ENCODE measurements at regions not wholly inside any gene's neighbourhood (a gene's known extent, or its start where the extent isn't known, plus 50 kb on each side); places are given as distances from the start of the nearest gene placed in this dataset.

GRCh38 chr14:54090274-54090673, 133.6 kb upstream of the BMP4 start:
- no peak for DNase-seq (ENCODE audit: low spot score)

GRCh38 chr14:54094765-54095164, 138.1 kb upstream of the BMP4 start:
- DNase-seq (ENCODE audit: low spot score) = peak; percentile 17

GRCh38 chr14:54098536-54098935, 141.9 kb upstream of the BMP4 start:
- DNase-seq (ENCODE audit: low spot score) = no peak

GRCh38 chr14:54102051-54102456, 145.4 kb upstream of the BMP4 start:
- no peak for DNase-seq (ENCODE audit: low spot score)

DNA sequence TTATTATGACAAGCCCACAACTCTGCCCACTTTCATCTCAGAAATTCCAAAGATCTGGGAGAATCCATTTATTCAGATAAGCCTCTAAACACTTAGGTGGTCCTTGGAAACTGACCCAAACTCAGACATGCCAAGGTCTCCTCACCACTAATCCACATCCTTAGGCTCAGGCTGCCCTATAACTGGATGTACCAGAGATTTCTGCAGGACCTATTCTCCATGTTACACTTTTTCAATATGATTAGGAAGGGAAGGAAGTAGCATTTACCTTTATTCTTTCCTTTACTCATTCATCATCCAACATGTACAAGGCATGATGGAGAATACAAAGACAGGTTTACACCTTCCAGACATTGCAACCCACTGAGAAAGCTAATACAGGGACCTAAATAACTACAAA, 145.9 kb upstream of the BMP4 start:
- DNase-seq (ENCODE audit: low spot score) = no peak

DNA sequence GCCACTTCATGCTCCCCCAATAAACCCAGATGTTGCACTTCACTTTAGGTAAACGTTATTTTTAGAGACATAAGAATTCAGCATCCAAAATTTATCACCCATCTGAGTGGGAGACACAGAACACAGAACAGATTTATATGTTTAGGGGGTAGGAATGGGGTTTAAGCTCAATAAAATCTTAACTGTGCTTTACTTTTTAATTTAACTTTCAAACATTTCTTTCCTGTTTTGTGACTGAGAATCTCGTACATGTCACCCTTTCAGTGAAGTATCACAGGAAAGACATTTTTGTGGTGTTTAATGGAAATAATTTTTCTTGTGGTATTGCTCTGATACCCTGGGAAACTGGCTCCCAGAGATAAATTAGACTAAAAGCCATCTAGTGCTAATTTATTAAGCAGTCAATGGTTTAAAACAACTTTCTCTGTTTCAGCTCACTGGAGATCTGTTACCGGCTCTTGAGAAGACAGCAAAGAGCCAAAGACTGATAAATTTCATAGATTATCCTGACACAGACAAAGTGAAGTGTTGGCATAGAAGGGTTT, 148.0 kb upstream of the BMP4 start:
- DNase-seq (ENCODE audit: low spot score) = no peak

- no peak for DNase-seq (ENCODE audit: low spot score)
Observed at GRCh38 chr14:54105406-54105805, 148.8 kb upstream of the BMP4 start.

DNA sequence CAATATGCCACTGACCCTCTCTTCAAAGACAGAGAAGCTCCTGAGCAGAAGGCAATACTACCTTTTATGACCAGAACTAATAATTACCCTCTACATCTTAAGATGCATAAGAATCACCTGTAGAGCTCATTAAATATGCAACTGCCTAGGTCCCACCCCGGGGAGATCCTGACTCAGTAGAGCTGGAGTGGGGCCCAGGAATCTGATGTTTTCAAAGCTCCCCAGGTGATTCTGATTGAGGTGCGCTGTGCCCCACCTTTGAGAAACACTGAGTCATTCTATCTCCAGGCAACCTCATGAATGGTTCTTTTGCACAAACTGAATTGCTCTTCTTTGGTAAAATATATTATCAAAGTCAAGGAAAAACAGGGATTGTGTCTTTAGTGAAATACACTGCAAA, 149.3 kb upstream of the BMP4 start:
- DNase-seq (ENCODE audit: low spot score) = no peak

DNA sequence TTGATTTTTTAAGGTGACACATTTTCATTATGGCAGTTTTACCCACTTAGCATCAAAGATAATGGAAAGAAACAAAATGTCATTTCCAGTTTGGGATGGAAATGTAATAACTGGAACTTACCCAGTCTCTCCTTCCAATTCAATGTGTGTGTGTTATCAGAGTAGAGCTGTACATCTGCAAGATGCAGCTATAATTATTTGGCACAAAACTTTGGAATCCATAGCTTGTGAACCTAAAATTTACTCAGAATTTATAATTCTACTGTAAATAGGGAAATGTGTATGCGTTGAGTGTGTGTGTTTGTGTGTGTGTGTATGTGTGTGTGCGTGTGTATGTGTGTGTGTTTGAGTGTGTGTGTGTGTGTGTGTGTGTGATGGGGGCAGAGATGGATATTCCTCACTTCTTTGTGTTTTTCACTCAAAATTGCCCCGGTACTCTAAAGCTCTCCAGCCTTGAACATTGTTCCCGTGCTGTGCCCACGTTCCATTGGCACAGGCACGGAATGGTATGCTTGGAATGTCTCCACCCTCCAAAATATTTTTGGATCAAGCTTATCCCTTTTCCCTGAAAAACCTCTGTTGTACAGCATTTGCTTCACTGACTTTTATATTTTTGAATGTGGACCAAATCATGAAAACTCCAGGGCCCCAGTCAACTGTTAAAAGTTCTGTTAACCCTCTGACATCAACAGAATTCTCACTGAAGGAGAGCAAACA, 150.2 kb upstream of the BMP4 start:
- DNase-seq (ENCODE audit: low spot score) = no peak

GRCh38 chr14:54108481-54109471, 152.2 kb upstream of the BMP4 start:
- DNase-seq (ENCODE audit: low spot score) = peak; percentile 28

- DNase-seq (ENCODE audit: low spot score) = no peak
Observed at GRCh38 chr14:54109521-54110120, 153.0 kb upstream of the BMP4 start.

DNA sequence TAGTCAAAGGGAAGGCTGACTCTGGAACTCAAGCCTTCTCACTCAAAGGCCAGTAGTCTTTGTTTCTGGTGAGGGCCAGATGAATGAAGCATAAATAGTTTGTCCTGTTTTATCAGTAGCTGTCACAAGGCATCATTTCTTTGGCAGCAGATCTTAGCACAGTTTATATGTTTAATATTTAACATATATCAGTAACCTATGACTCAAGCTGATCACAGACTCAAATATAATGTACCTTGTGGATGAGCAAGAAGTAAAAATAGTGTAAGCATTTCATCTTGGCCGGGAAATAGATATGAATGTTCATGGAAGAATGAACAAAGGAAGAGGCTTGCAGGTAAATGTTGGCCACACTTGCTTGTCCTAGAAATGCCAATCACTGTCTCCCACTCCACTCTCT, 158.3 kb upstream of the BMP4 start:
- no peak for DNase-seq (ENCODE audit: low spot score)

DNA sequence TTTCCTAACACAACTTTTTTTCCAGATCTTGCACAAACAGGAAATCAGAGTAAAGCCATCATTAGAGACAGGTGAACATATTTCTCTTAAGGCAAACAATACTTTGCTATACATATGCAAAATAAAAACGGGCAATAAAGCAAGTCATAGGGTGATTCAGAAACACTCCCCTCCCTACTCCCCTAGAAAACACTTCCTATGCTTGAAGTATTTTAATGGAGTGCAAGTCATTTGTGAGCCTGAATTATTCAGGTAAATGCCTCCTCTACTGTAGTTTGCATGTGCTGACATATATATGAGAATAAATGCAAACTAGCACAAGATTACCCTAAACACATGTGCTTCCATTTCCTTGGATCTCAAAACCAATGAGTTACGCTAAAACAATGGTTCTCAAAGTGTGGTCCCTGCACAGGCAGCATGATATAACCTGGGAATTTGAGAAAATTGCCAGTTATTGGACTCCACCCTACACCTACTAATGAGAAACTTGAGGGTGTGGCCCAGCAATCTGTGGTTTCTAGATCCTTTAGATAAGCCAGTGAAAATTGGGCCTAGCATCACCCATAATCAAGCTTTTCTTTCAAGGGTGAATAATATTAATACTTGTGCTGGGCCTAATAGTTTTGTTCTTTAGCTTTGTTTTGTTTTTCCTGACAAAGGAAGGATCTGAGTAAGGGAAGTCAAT, 159.7 kb upstream of the BMP4 start:
- no peak for DNase-seq (ENCODE audit: low spot score)

DNA sequence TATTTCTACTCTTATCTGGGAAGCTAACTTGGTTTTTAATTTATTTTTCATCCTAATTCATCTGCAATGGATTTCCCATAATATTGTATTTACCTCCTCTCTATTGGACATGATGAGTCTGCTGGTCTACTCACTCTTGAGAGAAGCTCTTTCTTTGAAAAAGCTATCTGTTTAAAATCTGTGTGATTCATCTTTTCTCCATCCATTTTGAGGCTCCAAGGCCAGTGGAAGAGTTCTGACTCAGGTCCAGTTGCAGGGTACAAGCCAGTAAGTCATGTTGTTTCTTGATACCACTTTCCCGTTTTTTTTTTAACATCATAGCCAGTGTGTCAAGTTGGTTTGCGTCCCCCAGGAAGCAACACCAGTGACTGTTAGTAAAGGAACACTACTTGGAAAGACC, 160.3 kb upstream of the BMP4 start:
- DNase-seq (ENCODE audit: low spot score) = no peak

DNA sequence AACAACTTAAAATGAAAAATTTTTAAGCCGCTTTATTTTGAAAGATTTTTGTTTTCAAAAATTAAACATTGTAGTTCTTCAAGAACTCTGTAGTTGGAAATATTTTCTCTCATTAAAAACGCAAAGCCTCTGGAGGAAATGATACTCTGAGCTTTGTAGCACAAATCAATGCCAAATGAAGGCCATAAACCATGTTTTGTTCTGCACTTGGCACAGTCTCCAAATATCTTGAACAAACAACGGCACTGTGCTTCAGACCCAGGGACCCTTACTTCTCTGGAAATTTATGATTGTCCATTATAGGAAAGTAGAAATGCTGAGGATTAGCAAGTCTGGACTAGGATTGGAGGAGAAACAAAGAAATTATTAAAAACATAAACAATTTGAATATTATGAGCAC, 160.8 kb upstream of the BMP4 start:
- DNase-seq (ENCODE audit: low spot score) = no peak

DNA sequence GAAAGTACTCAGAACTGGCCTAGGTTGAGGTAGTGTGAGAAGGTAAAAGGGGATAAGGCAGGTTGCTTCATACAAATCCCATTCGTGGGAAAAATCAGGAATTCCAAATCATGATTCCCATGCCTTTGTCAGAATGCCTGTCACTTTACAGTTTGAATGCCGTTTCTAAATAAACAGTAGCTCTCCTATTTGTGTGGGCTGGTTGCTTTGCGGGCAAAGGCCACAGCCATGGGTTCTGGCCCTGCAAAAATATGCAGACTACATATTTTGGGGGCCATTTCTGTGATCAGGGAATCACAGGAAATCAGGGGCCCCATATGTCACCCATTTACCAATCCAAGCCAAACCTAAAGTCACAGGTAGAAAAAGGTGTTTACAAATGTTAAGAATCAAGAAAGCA, 161.3 kb upstream of the BMP4 start:
- no peak for DNase-seq (ENCODE audit: low spot score)

DNA sequence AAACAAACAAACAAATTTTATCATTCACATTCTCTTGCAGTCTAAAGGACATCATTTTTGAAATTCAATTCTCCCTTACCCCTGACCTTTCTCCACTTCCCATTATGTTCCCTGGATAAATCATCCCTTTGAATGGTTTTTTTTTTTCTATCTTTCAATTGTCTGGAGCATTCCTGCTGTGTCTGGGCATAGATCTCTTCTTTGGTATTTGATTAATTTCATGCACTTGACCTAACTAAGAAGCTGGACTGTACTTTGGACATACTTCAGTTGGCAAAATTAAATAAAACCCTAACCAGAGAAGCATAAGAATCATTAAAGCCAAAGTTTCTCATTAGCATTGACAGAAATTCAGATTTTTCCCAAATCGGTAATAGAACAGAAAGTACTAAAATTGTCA, 163.6 kb upstream of the BMP4 start:
- DNase-seq (ENCODE audit: low spot score) = no peak

- no peak for DNase-seq (ENCODE audit: low spot score)
Observed at GRCh38 chr14:54121466-54122027, 164.9 kb upstream of the BMP4 start.

DNA sequence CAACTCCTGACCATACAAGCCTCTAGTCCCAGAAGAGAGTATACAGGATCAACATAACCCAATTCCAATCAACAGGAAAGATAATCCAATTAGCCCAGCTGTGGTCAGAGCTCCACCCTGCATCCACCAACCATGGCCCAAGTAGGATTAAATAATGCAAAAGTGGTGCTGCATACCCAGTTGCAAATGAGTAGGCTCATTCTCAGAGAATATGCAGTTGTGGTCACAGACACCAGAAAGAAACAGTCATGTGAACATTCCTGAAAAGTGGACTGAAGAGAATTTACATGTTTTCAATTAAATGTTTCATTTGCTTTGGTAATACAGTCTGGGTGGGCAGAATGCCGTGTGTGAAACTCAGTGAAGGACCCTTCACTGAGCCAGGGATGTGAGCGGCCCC, 167.2 kb upstream of the BMP4 start:
- no peak for DNase-seq (ENCODE audit: low spot score)

GRCh38 chr14:54125109-54125508, 168.5 kb upstream of the BMP4 start:
- DNase-seq (ENCODE audit: low spot score) = no peak

DNA sequence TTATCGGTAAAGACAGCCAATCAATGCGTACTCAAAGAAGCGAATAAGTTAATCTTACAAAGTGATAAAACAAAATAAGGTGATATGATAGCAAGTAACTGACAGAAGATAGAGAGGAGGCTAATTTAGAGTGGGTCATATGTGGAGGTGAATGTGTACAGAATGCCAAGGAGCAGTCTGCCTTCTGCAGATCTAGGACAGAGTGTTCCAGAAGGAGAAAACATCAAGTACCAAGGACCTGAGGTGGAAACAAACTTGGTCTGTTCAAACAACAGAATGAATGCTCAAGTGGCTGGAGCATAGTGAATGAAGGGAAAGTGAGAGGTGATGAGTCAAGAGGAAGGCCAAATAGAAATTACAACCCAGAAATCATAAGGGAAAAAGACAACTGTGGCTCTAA, 170.3 kb upstream of the BMP4 start:
- no peak for DNase-seq (ENCODE audit: low spot score)

DNA sequence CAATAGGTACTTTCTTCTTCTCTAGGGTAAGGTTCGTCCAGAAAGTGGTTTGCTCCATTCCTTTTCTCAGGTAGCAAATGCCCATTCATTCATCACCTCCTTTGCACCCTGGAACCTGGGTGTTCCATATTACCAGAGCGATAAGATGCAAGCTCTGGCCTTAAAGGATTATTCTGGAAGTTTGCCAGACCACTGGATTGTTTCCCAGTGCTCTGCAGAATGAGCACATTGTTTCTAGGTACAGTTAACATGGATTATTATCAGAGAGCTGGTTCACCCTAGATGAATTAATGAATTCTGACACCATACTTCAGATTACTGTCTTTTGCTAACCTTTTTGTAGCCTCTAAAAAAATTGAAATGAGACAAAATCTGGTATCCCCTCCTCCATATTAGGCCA, 170.9 kb upstream of the BMP4 start:
- DNase-seq (ENCODE audit: low spot score) = no peak
